A172 (cell line): ENCODE measurements at regions not wholly inside any gene's neighbourhood (a gene's known extent, or its start where the extent isn't known, plus 50 kb on each side); places are given as distances from the start of the nearest gene placed in this dataset.
"Not testable (repeated sequence)": the region's sequence is repeated elsewhere in the genome, so short reads cannot be mapped to it uniquely, and the experiment has no call there.

Experiments used
- DNase-seq: peaks from one replicate; pipeline ENCODE4 v3.0.0-alpha.2; 2015; ENCODE audit warnings: low spot score

DNA sequence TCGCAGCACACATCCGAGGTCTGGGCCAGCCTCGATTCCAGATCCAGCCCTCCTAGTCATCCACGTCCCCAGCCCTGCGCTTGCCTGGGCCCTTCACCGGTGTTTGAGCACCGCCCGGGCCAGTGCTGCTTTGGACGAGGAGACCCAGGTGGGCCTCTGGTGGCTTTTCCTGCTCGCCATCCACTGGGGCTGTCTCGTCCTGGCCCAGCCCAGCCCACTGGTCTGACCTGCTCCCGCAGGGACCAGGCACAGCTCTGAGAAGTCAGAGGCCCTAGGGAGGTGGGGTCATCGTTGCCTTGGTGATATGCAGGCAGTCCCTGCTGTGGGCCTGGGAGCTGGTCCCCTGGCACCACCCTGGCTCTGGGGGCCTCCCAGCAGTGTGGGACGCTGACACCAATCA, 200.8 kb downstream of the USP22 start:
- not testable (repeated sequence) for DNase-seq

DNA sequence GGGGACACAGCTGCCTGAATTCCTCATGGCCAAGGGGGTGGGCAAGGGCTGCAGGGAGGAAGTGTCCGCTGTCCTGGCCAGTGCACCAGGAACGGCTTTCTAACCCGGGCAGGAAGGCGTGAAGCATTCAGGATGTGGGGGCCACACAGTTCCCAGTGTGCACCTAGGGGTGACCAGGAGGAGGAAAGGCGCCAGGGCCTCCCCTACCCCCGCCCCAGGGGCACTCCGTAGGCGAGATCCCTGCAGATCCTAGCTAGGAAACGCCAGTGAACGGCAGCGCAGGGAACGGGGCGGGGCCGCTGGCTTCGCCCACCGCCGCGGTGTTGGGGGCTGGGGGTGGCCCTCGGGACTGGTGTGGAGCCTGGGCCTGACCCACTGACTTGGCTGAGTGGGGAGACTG, 199.6 kb downstream of the USP22 start:
- not testable (repeated sequence) for DNase-seq

DNA sequence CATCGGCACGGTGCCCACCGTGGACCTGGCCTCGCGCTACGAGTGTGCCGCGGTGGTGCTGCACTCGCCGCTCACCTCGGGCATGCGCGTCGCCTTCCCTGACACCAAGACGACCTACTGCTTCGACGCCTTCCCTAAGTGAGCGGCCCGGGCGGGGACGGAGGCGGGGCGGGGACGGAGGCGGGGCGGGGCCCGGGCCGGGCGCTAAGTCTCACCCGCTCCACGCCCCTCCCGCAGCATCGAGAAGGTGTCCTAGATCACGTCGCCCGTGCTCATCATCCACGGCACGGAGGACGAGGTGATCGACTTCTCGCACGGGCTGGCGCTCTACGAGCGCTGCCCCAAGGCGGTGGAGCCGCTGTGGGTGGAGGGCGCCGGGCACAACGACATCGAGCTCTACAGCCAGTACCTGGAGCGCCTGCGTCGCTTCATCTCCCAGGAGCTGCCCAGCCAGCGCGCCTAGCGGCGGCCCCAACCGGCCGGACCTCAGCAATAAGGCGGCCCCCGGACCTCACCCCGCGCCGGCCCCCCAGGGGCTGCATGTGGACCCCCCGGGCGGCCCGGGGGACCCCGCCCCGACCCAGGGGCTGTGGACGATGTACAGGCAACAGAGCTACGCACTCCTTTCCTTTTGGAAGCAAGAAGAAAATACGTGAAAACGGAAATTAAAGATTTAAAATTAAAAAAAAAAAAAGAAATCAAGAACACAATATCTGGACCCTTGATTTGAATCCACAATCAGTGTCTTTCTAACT, 198.8 kb downstream of the USP22 start:
- DNase-seq: not testable (repeated sequence)

DNA sequence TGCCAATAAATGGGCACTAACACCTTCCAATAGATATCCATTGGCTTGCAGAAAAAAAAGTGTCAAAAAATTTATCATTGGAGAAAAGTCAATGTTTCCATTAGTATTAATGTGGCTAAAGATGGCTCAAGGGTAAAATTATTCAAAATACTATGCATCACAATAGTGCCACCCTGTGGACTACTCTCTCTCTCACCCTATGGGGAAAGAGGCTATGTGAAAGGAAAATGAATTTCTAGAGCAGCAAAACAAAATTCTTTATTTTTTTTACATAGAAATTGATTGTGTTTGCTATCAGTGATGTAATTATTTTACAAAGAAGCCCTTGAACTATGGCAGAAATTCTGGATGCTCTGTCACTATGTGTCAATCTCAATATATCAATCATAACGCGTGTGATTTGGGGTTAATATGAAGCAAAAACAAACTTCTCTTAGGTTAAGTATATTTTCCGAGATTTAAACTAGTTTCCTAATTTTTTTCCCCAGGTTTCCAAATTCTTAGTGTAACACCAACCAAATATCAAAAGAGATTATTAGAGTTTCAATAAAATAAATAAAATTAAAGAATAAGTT, 193.9 kb downstream of the USP22 start:
- not testable (repeated sequence) for DNase-seq

DNA sequence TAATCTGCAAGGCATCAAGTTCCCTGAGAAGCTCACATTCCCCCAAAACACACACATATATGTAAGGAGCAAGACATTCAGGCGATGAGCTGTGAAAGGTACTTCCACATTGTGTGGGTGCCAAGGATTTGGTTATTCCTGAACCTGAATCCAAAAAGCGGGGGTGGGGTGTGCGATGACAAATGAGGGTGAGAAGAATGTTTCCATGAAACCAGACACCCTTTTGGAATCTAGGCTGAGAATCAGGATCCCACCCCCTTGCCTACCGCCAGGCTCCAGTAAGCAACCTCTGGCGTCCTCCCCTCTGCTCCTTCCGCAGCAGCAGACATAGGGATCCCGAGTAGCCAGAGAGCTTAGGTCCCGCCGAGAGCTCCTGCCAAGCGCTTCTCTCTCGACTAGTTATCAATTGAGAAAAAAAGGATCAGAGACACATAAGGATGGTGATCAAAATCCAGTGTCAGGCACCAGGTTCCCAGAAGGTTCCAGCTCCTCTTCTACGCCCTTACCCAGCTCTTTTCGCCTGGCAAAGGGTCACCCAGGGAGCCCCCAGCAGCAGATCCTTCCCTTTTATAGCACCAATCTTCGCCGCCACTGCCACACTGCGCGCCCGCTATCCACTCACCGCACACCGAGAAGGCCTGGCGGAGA, 191.1 kb downstream of the USP22 start:
- DNase-seq: not testable (repeated sequence)

DNA sequence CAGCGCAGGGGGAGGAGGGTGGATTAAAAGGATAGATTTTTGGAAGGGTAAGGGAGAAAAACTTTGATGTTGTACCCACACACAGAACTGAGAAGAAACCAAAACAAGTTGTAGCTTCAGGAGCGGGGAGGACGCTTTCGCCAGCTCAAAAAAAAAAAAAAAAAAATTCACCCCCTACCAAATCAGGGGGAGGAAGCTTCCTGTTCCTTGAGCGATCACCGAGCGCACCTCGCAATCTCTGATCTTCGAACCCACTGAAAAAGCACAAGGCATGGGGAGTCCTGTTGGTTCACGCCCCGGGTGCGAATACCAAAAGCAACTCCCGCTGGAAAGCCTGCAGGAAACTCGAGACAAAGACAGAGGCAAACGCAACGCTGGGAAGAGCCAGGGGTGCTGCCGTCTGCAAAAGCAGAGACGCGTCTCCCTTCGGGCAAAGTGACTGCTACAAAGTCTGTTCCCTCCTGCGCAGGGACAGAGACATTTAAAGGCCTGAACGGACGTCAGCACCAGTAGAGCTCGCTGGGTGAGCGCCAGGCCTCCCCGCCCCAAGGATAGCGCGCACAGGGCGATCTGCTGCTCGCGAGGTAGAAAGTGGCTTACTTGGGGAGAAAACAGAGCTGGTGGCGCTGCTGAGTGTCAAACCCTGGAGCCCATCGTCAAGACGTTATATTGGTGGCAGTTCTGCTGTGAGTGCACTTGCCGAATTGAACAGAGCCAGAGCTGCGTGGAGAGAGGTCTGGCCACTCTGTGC, 190.4 kb downstream of the USP22 start:
- DNase-seq: peak; percentile 16

DNA sequence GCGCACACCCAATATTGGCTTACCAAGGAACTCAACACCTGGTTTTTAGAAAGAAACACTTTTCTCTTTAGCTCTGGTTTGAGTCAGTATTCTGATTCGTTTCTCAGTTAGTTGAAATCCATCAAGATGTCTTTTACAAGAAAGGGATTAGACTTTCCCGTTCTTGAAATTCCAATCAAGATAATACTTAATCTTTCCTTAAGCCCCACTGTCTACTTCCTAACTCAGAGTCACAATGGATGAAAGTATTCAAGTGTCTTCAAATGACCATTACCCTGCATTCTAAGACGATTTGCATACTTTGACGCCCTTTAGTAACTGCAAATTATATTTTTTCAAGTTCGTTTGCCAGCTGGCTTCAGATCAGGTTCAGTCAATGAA, 189.8 kb downstream of the USP22 start:
- no peak for DNase-seq

DNA sequence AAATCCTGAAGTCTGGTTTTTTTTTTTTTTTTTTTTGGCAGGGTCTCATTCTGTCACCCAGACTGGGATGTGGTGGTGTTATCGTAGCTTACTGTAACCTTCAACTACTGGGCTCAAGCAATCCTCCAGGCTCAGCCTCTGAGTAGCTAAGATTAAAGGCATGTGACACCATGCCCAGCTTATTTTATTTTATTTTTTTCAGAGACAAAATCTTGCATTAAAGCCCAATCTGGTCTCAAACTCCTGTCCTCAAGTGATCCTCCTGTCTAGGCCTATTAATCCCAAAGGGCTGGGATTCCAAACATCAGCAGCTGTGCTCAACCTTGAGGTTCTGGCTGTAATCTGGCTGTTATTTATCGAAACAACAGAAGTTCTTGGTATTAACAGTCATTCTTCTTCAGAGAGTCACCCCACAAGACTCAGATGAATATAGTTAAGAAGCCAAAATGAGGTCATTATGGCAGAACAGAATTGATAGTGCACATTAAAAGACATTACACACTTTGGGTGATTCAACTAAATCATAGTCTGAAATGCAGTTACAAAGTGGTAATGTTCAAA, 186.8 kb downstream of the USP22 start:
- DNase-seq: not testable (repeated sequence)

DNA sequence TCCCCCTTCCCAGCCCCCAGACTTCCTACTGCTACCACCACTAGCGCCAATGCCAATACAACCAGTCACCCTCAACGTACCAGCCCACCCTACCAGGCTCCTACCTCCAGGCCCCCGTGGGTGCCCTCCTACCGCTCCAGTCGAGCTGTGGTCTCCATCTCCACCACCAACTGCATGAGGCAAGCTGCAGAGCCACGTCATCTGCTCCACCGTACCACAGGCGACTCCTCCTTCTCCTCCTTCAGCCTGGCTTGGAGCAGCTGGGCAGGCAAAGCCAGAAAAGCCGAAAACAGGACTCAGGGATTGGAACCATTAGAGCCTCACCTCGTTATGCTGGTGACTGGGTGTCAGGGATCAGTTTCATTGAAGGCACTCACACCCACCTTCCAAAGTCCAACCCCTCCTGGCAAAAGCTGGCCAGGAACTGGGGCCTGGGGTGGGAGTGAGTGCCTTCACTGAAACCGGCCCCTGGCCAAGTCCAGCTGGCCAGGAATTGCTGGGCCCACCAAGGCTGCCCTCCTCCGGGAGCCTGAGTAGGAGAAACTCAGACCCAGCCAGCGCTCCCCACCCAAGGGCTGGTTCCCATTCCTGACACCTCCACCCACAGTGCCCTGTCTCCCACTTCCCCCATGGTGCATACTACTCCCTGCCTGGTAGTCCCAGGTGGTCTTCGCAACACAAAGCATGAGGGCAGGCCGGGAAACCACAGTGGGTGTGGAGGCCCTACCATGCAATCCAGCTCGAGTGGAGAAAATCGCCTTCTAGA, 176.2 kb downstream of the USP22 start:
- not testable (repeated sequence) for DNase-seq

DNA sequence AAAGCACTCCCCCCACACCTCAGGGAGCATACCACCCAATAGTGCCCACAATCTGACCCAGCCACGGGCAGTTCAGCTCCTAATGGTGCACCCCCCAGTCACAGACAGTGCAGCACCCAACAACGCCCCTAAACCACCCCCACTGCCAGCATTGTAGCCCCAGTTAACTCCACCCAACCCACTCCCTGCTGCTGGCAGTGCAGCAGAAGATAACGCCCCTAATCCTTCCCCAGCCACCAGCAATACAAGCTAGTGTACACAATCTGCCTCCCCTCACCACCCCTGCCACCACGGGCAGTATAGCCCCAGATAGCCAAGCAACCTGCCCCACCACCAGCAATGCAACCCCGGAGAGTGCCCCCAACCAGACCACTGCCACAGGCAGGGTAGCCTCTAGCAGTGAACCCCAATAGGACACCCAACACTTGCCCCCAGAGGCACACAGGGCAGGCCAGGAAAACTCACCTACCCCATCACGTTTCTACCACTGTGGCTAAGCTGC, 175.3 kb downstream of the USP22 start:
- DNase-seq: not testable (repeated sequence)

DNA sequence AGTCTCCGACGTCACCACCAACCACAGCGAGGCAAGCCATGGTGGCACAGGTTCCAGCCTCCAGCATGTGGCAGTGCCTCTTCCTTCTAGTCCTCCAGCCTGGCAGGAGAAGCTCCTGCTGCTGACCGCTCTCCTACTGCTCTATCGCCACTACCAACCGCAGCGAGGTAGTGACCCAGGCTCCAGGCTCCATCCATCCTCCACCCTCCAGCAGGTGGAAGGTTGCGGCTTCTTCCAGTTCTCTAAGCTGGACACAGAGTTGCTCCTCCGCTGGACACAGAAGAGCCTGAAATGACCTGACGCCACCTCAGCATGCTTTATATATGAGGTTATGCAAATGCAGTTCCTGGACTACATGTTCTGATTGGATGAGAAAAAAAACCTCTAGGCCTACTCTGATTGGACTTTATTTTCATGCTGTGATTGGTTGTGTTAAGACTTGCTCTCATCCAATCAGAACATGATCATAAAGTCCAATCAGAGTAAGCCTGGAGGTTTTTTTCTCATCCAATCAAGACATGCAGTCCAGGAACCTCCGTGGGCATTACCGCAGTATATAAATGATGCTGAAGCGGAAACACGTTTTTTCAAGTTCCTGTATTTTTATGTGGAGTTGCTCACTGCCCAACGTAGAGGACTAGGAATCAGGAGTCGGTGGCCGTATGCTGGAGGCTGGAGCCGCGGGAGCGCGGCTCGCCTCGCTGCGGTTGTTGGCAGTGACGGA, 174.7 kb downstream of the USP22 start:
- peak; percentile 67 for DNase-seq

DNA sequence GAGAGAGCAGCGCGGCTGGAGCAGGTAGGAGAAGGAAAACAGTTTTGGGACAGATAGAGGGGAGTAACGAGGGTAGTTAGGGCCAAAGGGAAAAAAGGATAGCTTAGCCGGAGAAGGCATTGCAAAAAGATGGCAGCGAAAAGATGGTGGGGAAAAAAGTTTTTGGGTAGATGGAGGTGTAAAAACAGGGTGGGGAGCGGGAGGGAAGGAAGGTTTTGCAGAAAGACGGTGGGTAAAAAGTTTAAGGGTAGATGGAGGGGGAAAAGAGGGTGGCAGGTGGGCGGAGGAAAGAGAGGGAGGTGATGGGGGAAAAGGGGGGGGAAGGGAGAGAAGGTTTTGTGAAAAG, 174.2 kb downstream of the USP22 start:
- DNase-seq: not testable (repeated sequence)

DNA sequence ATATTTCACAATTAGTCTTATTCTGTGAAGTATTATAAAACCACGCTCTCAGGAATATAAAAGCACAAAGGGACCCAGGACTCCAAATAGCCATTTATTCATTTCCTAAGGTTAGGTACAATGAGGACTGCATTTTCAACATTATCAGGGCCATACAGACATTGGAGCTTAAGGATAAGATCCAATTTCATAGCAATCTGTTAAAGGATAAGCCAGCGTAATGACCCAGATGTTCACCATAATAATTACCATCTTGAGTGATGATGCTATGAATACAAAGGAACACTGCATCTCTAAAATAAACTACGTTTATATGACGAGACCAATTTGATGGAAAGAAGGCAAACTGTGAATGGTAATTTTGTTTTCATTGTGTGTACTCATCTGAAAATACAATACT, 169.6 kb downstream of the USP22 start:
- not testable (repeated sequence) for DNase-seq

DNA sequence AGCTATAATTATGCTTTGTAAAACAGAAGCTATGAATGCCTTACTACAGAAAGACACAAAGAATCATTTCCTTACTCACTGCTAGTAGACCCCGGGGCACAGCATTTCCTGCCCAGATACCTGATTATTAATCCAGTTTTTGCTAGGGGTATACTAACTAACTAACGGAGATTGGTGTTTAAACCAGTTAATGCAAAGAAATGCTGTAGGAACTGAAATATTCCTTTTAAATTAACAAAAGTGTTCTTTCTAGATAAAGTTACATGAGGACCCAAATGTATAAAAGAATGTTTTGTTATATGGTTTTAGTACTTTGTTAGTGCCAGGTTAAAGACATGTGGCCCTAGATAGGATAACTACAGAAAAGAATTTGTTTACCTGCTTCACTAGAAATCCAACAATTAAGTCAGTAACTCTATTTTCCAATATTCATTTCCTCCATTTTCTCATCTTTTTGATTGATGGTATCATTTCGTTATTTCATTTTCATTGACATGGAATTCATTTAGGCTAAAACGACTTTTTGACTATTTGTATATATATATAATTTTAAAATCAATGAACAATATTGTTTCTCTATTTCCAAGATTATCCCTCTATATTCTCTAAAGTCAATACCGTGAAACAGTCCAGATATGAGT, 169.0 kb downstream of the USP22 start:
- not testable (repeated sequence) for DNase-seq

DNA sequence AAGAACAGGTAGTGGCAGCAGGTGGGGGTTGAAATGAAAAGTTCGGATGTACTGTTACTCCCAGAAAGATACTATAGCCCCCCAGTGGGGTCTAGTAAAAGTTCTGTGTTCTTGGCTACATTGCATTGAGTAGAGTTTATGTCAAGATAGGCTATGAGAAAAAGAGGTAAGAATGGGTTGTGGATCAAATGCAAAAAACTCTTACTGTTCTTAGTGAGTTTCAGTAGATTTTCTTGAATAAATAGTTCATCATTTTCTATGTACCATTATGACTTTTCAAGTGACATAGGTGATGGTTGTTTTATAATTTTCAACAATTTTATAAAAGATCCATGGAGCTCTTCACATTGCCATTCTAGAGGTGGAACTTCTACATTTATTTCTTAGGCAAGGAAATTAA, 165.4 kb downstream of the USP22 start:
- DNase-seq: not testable (repeated sequence)

DNA sequence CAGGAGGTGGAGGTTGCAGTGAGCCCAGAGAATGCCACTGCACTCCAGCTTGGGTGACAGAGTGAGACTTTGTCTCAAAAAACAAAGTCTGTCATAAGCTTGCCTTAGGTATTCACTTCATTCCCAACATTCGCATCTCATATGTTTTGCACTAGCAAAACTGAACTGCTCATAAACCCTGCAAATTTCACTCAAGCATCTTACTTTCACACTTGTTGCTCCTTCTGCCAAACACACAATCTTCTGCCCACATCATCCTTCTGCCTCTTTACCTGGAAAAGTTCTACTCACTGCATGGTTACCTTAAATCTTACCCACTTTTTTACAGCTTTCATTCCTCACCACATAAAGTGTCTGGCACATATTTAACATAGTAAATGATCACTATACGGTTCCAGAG, 152.5 kb downstream of the USP22 start:
- DNase-seq: no peak

DNA sequence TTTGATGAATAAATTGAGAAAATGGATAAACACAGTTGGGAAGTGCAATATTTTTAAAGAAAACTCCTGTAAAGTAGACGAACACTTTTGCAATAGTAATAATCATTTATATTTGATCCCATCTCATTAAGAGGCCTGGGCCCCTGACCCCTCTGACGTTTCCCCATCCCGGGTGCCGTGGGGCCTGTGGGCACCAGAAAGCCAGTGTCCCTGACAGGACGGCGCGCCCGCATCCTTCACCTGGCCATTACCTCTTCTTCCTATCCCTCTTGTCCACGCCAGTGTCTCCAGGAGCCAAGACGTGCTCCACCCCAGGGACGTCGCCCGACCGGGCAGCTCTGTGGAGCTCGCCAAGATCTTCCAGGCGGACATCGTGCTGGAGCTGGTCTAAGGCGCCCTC, 147.4 kb downstream of the USP22 start:
- not testable (repeated sequence) for DNase-seq

DNA sequence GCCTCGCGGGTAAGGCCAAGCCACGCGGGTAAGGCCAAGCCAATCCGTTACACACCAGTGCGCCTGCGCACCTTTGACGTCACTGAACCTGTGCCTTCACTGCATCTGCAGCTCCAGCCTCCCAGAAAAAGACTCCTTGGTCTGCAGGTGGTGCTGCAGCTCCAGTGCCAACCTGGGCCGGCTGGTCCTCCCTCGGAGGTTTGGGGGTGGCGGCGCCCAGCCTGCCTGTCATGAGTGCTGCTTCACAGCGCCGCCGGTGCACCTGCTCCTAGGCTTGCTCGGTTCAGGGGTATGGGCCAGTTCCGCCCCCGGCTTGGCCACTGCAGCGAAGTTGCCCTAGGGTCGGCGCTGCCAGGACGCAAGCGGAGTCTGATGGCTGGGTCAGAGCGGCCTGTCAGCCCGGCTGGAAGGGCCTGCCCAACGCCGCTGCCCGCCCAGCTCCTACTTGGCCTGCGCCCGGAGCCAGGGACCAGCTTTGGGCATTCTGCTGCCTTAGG, 146.6 kb downstream of the USP22 start:
- DNase-seq: no peak

DNA sequence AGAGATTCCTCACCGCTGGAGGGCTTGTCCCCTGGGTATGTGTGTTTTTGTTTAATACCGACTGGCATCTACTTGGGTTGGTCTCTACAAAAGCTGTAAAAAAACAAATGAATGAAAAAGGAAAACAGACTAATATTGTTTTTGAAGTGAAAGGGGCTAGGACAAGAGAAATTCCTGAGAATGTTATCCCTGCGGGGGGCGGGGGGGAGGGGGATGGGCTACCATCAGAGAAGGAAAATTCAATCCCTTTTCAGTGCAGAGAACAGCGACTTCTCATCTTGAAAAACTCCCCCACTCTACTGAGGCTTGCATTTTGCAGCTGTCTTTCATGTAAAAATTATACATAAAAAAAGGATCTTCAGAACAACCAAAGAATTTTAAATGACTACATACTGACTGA, 144.1 kb downstream of the USP22 start:
- not testable (repeated sequence) for DNase-seq

DNA sequence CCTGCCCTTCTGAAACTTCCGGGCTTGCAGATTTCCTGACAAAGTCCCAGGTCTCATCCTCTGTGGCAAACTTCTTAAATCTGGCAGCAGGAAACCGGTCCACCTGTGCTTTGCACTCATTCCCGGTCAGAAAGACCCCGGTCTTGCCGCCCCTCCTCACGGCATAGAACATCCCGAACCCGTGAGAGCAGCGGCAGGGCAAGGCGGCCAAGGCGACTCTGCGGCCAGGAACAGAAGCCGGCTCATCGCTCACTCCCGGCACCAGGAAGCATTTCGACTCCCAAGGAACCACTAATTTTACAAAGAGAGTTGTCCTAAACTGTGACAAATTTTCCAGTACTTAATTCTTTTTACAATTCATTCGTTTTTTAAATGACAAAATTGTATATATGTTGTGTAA, 140.3 kb downstream of the USP22 start:
- DNase-seq: not testable (repeated sequence)
